ENCODE measurements at regions not wholly inside any gene's neighbourhood (a gene's known extent, or its start where the extent isn't known, plus 50 kb on each side); places are given as distances from the start of the nearest gene placed in this dataset.
"Not testable (repeated sequence)": the region's sequence is repeated elsewhere in the genome, so short reads cannot be mapped to it uniquely, and the experiment has no call there.

DNA sequence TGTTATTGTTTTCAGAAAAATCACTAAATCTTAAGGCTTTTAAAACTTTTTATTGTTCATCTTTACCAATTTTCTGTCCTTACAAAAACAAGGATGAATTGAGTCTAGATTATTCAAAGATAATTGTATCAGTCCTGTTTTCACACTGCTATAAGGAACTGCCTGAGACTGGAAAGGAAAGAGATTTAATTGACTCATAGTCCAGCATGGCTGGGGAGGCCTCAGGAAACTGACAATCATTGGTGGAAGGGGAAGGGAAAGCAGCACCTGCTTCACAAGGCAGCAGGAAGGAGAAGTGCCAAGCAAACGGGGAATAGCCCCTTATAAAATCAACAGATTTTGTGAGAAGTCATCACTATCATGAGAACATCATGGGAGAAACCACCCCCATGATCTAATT lies 455.6 kb upstream of the ZP4 start:
- H3K27me3 Mint-ChIP-seq = no peaks in the 10 kb centered on the region
- no peak overlapping the region for H3K4me3 Mint-ChIP-seq
- no peaks in the 10 kb centered on the region for H3K4me1 Mint-ChIP-seq (ENCODE audit: low read depth)
- no peak overlapping the region for H3K27ac Mint-ChIP-seq
- H3K36me3 Mint-ChIP-seq (ENCODE audit: low read depth) = no peaks in the 10 kb centered on the region
- intact Hi-C loops (cut with micrococcal nuclease) = no loop called here
- peaks cover 16% of the 10 kb centered on the region for H3K9me3 Mint-ChIP-seq

DNA sequence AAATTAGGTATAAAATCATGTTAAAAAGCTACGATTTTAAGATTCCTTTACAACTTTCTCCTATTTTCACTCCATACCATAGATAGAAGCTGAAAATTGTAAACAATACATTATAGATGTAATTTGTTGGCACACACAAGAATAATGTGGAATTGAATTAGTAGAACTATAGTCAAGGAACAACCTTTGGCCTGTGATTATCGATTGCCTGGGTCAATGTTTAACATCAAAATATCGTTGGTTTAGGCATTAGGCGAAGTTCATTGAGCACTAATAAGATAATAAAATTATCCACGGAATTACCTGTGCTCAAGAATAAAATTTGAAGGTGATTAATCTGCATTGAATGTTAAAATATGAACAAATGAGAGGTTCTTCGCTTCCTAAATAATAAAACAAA lies 455.1 kb upstream of the ZP4 start:
- no peaks in the 10 kb centered on the region for H3K27me3 Mint-ChIP-seq
- H3K36me3 Mint-ChIP-seq (ENCODE audit: low read depth) = no peaks in the 10 kb centered on the region
- no peak overlapping the region for H3K27ac Mint-ChIP-seq
- intact Hi-C loops (cut with micrococcal nuclease) = no loop called here
- H3K4me3 Mint-ChIP-seq = no peak overlapping the region
- peaks cover 16% of the 10 kb centered on the region for H3K9me3 Mint-ChIP-seq
- H3K4me1 Mint-ChIP-seq (ENCODE audit: low read depth) = no peaks in the 10 kb centered on the region

DNA sequence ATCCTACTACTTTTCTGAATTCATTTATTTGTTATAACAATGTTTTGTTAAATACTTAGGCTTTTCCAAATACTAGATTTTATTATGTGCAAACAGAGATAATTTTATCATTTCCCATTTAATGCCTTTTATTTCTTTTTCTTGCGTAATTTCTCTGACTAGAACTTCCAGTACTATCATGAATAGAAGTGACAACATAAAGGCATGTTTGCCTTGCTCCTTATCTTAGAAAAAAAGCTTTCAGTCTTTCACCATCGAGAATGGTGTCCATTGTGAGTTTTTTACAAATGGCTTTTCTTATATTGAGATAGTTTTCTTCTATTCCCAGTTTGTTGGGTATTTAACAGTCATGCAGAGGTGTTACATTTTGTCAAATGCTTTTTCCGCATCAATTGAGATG lies 453.1 kb upstream of the ZP4 start:
- Mint-ChIP-seq H3K27ac (no peak overlapping the region), H3K27me3 (no peaks in the 10 kb centered on the region), H3K4me3 (no peak overlapping the region), H3K4me1 (ENCODE audit: low read depth) (no peaks in the 10 kb centered on the region), H3K9me3 (peaks cover 16% of the 10 kb centered on the region), H3K36me3 (ENCODE audit: low read depth) (no peaks in the 10 kb centered on the region)
- intact Hi-C loops (cut with micrococcal nuclease) = no loop called here

DNA sequence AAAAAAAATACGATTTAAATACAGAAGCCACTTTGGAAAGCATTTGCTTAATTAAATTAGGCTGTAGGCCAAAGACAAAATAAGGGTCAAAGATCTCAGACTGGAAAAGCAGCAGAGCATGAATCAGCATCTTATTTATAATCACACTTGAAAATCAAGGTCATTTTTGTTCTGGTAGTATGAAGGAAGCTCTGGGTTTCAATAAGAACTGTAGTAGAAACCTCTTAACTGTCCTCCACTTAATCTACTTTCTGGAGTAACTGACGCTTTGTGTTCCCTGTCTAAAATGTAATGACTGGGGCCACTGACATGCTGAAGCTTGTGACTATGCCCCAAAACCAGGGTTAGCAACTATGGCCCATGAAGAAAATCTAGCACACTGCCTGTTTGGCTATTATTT lies 450.7 kb upstream of the ZP4 start:
- no peaks in the 10 kb centered on the region for H3K27me3 Mint-ChIP-seq
- no peaks in the 10 kb centered on the region for H3K36me3 Mint-ChIP-seq (ENCODE audit: low read depth)
- peaks cover 6% of the 10 kb centered on the region for H3K4me1 Mint-ChIP-seq (ENCODE audit: low read depth)
- intact Hi-C loops (cut with micrococcal nuclease) = no loop called here
- no peak overlapping the region for H3K27ac Mint-ChIP-seq
- H3K9me3 Mint-ChIP-seq = peaks cover 19% of the 10 kb centered on the region
- H3K4me3 Mint-ChIP-seq = no peak overlapping the region

DNA sequence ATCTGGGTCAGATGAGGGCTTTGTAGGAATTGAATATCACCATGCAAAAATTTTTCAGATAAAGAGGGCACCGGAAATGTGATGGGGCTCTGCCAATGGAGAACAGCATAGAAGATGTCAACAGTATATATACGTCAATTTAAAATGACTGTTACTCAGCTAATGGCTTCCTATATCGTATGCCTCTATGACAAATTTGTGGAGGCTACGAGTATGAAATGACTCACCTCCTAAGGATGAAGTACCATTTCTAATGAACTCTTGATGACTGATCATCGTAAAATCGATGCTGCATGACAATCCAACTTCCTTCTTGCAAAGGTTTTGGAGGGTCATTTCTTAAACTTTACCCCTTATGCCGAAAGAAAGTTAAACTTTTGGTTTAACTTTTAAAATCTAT lies 450.3 kb upstream of the ZP4 start:
- Mint-ChIP-seq H3K9me3 (peaks cover 19% of the 10 kb centered on the region), H3K4me3 (no peak overlapping the region), H3K27ac (no peak overlapping the region), H3K27me3 (no peaks in the 10 kb centered on the region), H3K4me1 (ENCODE audit: low read depth) (peaks cover 6% of the 10 kb centered on the region), H3K36me3 (ENCODE audit: low read depth) (no peaks in the 10 kb centered on the region)
- intact Hi-C loops (cut with micrococcal nuclease) = no loop called here

DNA sequence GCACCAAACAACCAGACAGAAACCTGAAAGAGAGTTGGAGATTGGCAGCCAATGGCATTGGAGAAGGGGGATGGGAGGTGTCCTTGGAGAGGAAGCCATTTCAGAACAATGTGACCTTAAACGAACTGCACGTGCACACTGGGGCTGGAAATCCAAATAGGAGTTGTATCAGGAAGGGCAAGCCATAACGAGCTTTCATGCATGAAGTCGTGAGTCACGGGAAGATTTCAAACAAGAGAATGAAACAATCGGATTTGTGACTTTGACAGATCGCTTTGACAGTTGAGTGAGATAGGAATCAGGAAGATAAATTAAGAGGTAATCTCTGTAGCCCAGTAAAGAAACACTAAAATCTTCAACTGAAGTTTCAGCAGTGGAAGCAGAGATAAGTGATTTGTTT lies 445.8 kb upstream of the ZP4 start:
- peaks cover 9% of the 10 kb centered on the region for H3K4me1 Mint-ChIP-seq (ENCODE audit: low read depth)
- no peaks in the 10 kb centered on the region for H3K27me3 Mint-ChIP-seq
- peaks cover 18% of the 10 kb centered on the region for H3K9me3 Mint-ChIP-seq
- intact Hi-C loops (cut with micrococcal nuclease) = no loop called here
- H3K27ac Mint-ChIP-seq = no peak overlapping the region
- H3K4me3 Mint-ChIP-seq = no peak overlapping the region
- no peaks in the 10 kb centered on the region for H3K36me3 Mint-ChIP-seq (ENCODE audit: low read depth)

DNA sequence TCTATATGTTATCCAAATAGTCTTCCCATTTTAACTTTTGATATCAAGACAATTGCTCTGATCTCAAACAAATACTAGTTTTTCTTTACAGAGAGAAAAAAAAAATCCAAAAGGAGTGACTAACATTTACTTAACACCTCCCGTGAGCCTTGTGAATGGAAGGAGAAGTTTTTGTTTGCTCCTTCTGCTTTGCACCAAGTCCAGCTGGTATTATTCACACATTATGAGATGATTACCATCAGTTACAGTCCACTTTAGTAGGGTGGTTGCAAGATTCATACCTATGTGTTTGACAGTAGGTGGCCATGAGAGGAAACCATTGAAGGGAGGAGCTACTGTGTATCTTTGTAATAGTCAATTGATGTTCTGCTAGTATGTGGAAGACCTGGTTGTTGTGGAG lies 443.4 kb upstream of the ZP4 start:
- H3K9me3 Mint-ChIP-seq = peaks cover 18% of the 10 kb centered on the region
- H3K27me3 Mint-ChIP-seq = no peaks in the 10 kb centered on the region
- H3K4me3 Mint-ChIP-seq = no peak overlapping the region
- H3K4me1 Mint-ChIP-seq (ENCODE audit: low read depth) = peaks cover 26% of the 10 kb centered on the region
- H3K27ac Mint-ChIP-seq = no peak overlapping the region
- H3K36me3 Mint-ChIP-seq (ENCODE audit: low read depth) = no peaks in the 10 kb centered on the region
- intact Hi-C loops (cut with micrococcal nuclease) = no loop called here

DNA sequence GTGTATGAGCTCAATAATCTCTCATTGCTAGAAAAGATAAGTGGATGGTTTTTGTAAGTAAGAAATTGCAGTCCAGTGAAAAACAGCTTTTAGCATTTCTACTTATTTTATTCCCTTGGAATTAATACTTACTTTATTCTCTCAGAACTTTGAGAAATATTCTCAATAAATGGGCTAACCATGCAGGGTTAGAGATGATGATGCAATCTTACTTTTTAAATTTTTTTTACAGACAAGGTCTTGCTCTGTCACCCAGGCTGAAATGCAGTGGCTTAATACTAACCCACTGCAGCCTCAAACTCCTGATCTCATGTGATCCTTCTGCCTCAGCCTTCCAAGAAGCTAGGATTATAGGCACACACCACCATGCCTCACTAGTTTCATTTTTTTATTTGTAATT lies 440.8 kb upstream of the ZP4 start:
- Mint-ChIP-seq H3K36me3 (ENCODE audit: low read depth) (no peaks in the 10 kb centered on the region), H3K4me3 (no peak overlapping the region), H3K4me1 (ENCODE audit: low read depth) (peaks cover 21% of the 10 kb centered on the region), H3K27ac (no peak overlapping the region), H3K27me3 (no peaks in the 10 kb centered on the region), H3K9me3 (peaks cover 23% of the 10 kb centered on the region)
- intact Hi-C loops (cut with micrococcal nuclease) = no loop called here

DNA sequence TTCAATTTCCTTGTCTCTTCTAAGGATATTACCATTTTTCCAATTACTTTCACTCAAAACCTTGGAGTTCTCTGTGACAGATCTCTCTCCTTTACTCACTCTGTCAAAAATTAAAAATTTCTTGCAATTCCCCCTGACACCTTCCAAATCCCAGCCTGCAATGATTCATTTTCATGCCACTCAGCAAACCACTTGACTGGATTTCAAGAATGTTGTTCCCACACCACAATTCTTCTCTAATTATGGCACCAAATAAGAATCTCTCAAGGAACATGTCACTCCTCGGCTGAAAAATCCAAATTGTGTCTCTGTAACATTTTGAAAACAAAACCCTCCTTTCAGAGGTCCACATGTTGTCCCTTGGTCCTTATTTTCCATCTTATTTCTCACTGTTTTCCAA lies 438.9 kb upstream of the ZP4 start:
- peaks cover 26% of the 10 kb centered on the region for H3K9me3 Mint-ChIP-seq
- H3K36me3 Mint-ChIP-seq (ENCODE audit: low read depth) = no peaks in the 10 kb centered on the region
- H3K27ac Mint-ChIP-seq = no peak overlapping the region
- H3K4me3 Mint-ChIP-seq = no peak overlapping the region
- no peaks in the 10 kb centered on the region for H3K27me3 Mint-ChIP-seq
- H3K4me1 Mint-ChIP-seq (ENCODE audit: low read depth) = peaks cover 21% of the 10 kb centered on the region
- intact Hi-C loops (cut with micrococcal nuclease) = no loop called here

DNA sequence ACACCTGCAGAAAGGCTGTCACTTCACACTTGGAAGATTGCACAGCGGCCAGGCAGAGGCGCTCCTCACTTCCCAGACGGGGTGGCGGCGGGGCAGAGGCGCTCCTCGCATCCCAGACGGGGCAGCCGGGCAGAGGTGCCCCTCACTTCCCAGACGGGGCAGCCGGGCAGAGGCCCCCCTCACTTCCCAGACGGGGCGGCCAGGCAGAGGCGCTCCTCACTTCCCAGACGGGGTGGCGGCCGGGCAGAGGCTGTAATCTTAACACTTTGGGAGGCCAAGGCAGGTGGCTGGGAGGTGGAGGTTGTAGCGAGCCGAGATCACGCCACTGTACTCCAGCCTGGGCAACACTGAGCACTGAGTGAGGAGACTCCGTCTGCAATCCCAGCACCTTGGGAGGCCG lies 436.3 kb upstream of the ZP4 start:
- not testable (repeated sequence) for H3K4me3 Mint-ChIP-seq

DNA sequence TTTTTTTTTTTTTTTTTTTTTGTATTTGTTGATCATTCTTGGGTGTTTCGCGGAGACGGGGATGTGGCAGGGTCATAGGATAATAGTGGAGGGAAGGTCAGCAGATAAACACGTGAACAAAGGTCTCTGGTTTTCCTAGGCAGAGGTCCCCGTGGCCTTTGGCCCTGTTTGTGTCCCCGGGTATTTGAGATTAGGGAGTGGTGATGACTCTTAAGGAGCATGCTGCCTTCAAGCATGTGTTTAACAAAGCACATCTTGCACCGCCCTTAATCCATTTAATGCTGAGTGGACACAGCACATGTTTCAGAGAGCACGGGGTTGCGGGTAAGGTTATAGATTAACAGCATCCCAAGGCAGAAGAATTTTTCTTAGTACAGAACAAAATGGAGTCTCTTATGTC lies 435.8 kb upstream of the ZP4 start:
- intact Hi-C loops (cut with micrococcal nuclease); H3K4me3 Mint-ChIP-seq; H3K36me3 Mint-ChIP-seq (ENCODE audit: low read depth); H3K27ac Mint-ChIP-seq; H3K27me3 Mint-ChIP-seq: not testable (repeated sequence)
- Mint-ChIP-seq H3K9me3 (peaks cover 26% of the 10 kb centered on the region), H3K4me1 (ENCODE audit: low read depth) (peaks cover 21% of the 10 kb centered on the region)

More for the DNA sequence above, 436.3 kb upstream of the ZP4 start:
- H3K27me3 Mint-ChIP-seq; intact Hi-C loops (cut with micrococcal nuclease); H3K36me3 Mint-ChIP-seq (ENCODE audit: low read depth); H3K27ac Mint-ChIP-seq: not testable (repeated sequence)
- peaks cover 26% of the 10 kb centered on the region for H3K9me3 Mint-ChIP-seq
- peaks cover 25% of the 10 kb centered on the region for H3K4me1 Mint-ChIP-seq (ENCODE audit: low read depth)

DNA sequence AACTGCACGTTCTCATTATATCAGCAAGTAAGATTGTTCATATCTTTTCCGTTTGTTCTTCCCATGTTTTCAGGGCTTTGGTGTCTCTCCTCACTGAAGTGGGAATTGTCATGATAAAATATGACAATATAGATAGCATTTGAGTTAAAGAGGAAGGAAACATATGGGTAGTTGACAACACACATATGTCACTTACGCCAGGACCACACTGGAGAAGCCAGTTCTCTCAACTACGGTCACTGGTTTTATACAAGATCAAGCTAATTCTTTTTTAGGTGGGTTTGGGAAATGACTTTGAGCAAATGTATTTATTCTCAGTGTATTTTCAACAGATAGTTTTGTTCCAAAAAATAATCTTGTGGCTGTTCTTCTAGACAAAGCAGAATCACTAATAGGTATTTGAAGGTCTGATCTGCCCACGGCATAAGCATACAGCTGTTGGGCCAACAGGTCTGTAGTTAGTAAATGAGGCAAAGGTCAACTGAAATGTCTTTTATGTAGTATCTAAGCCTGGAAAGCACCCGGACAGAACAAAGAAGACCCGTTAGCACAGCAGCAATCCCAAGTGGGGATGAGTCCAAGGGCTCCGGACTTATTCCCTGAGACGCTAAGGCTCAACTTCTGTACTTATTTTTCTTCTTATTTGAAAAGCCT lies 433.6 kb upstream of the ZP4 start:
- Mint-ChIP-seq H3K9me3 (peaks cover 26% of the 10 kb centered on the region), H3K4me1 (ENCODE audit: low read depth) (peaks cover 5% of the 10 kb centered on the region), H3K36me3 (ENCODE audit: low read depth) (no peaks in the 10 kb centered on the region), H3K27ac (no peak overlapping the region), H3K4me3 (no peak overlapping the region), H3K27me3 (no peaks in the 10 kb centered on the region)
- intact Hi-C loops (cut with micrococcal nuclease) = no loop called here

DNA sequence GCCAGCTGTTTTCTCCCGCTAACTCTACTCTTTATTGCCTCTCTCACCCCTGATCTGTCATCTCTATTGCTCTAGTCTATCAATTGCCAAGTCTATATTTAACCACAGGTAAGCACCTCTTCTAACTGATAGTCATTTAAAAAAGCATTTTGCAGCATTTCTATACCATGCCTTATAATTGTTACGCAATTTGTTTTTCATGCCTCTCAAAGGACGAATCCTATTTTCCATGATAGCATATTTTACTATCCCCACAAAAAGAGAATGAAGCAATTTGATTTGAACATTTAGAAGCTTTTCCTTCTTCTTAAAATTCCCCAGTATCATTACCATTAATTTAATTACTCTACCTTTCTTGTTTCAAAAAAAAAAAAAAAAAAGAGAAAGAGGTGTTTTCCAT lies 432.8 kb upstream of the ZP4 start:
- Mint-ChIP-seq H3K27me3 (no peaks in the 10 kb centered on the region), H3K4me3 (no peak overlapping the region), H3K36me3 (ENCODE audit: low read depth) (no peaks in the 10 kb centered on the region), H3K27ac (no peak overlapping the region), H3K4me1 (ENCODE audit: low read depth) (peaks cover 4% of the 10 kb centered on the region), H3K9me3 (peaks cover 26% of the 10 kb centered on the region)
- intact Hi-C loops (cut with micrococcal nuclease) = no loop called here

DNA sequence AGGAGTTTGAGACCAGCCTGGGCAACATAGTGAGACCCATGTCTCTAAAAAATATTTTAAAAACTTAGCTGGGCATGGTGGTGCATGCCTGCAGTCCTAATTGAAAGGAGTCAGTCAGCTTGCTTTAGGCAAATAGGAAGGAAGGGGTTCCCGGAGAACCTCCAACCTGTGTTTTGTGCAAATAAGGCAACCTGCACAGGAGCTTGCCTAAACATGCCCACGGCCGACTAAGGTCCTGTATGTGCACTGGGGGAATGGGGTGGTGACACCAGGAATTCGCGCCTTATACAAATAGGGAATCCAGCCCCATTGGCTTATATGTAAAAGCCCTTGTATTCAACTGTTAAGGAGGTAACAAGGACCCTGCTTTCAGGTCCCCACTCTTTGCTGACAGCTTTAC lies 429.2 kb upstream of the ZP4 start:
- Mint-ChIP-seq H3K36me3 (ENCODE audit: low read depth) (no peaks in the 10 kb centered on the region), H3K4me3 (no peak overlapping the region), H3K9me3 (peaks cover 8% of the 10 kb centered on the region), H3K27ac (no peak overlapping the region), H3K4me1 (ENCODE audit: low read depth) (peaks cover 4% of the 10 kb centered on the region), H3K27me3 (no peaks in the 10 kb centered on the region)
- intact Hi-C loops (cut with micrococcal nuclease) = no loop called here

DNA sequence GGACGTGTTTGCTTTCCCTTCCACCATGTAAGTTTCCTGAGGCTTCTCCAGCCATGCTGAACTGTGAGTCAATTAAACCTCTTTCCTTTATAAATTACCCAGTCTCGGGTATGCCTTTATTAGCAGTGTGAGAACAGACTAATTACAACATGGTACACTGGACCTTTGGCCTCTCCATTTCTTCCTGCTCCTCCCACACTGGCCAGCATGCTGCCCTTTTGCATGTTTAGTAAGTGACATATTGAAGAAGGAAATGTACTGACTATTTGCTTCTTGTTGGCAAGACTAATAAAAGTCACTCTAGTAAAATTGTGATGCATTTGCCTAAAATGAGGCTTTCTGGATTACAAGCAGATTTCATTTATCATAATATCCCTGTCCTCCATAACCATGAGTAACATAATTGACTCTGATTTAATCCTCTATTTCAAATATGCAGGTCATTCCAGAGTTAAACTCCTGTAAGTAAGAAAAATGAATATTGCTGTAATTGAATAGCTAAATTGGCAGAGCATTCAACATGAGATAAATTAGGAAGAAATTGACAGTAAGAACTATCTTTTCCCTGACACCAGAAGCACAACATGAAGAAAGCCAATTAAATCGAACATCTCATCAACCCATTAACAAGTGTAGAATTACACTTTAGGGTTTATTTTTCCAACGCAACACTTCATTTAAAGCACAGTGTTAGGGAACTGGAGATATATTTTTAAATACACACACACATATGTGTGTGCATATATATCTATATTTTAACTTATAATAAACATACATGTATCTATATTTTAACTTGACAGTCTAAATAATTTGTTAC lies 427.8 kb upstream of the ZP4 start:
- intact Hi-C loops (cut with micrococcal nuclease) = no loop called here
- H3K27ac Mint-ChIP-seq = no peak overlapping the region
- no peaks in the 10 kb centered on the region for H3K4me1 Mint-ChIP-seq (ENCODE audit: low read depth)
- H3K27me3 Mint-ChIP-seq = no peaks in the 10 kb centered on the region
- no peaks in the 10 kb centered on the region for H3K36me3 Mint-ChIP-seq (ENCODE audit: low read depth)
- no peak overlapping the region for H3K4me3 Mint-ChIP-seq
- peaks cover 8% of the 10 kb centered on the region for H3K9me3 Mint-ChIP-seq

Measured in dendritic cell treated with granulocyte-macrophage colony-stimulating factor and Interleukin-4, amounts not matched to agents 40 ng/mL and 50 ng/mL, for 4 days (primary cell).